ENCODE measurements at regions not wholly inside any gene's neighbourhood (a gene's known extent, or its start where the extent isn't known, plus 50 kb on each side); places are given as distances from the start of the nearest gene placed in this dataset.
"Not testable (repeated sequence)": the region's sequence is repeated elsewhere in the genome, so short reads cannot be mapped to it uniquely, and the experiment has no call there.

- DNase-seq = no peak
Measured at GRCh38 chr14:66300886-66301285, 185.3 kb upstream of the CCDC196 start.

- DNase-seq = no peak
Measured at GRCh38 chr14:66306101-66306500, 180.1 kb upstream of the CCDC196 start.

DNA sequence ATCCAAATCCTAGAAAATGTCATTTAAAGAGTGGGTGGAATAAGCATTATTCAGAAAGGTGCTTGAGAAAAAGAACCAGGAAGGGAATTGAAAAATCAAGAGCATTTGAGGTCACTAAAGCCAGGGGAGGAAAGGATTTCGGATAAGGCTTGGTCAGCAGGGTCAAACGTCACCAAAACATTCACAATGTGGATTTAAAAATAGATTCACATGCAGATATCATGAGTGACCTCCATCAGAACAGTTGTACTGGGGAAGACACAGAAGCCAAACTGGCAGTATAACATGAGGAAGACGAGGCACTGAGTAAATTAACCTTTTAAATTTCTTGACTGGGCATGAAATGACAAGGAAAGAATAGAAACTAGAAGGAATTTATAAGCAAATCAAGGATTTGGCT lies 175.1 kb upstream of the CCDC196 start:
- no peak for DNase-seq

DNA sequence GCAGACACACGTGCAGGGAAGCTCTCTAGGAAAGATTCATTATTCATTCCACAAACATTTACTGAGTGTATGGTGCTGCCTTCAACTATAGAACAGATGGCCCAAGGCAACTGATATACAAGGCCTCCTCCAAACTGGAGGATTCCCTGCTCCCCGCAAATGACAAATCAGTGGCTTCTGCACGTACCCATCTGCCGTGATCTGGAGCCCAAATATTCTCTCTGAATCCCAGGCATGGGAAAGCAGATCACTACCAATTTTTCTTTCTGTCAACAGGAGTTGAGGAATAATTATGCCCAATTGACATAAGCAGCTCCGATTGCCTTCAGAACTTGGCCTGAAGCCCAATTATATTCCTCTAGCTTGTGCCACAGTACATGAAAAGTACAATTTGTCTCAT lies 174.2 kb upstream of the CCDC196 start:
- no peak for DNase-seq

DNA sequence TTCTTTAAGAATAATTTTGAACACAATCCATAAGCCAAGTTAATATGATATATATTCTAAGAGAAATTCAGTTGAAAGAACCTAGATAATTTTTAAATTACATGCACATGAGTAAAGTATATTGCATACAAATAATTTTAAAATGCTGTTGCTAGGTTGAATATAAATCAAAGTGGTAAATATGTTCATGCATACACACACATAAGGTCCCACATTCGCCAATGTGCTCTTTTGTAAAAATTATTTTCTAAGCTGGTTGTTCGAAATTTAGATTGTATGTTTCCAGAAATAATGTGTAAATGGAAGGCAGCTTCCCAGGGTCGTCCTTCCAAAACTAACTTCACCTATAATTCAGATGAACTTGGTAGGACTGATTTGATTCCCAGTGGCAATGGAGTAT lies 173.7 kb upstream of the CCDC196 start:
- no peak for DNase-seq

- DNase-seq = no peak
Measured at GRCh38 chr14:66315098-66315497, 171.1 kb upstream of the CCDC196 start.

GRCh38 chr14:66315548-66315947 lies 170.6 kb upstream of the CCDC196 start:
- DNase-seq = no peak

DNA sequence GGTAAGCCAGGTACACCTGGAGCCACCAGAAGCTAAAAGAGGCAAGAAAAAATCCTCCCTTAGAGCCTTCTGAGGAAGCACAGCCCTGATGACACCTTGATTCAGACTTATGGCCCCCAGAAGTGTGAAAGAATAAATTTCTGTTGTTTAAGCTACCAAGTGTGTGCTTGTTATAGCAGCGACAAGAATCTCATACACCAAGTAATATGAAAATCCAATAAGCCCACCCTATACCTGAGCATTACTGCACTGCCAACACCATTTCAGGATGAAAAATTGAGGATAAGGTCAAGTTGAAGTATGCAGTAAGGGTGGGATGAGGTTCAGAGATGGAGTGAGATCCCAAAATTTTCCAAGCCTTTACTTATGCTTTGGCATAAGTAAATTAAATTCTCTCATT lies 163.6 kb upstream of the CCDC196 start:
- DNase-seq = no peak

DNA sequence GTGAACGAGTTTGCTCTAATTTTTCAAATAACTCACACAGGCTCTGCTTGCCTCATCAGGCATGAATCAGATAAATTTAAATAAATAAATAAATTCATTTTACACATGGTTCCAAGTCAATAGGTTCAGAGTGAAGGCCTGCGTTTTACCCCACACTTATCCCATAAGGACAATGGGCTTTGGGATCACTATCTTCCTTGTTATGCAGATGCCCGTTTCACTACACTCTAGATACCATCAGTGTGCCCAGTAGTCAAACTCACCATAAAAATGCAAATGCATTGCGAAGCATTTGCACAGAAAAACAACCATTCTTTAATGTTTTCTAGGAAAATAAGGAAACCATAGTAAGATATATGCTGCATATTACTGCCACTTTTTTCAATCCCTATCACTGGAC lies 155.9 kb upstream of the CCDC196 start:
- DNase-seq = no peak

DNA sequence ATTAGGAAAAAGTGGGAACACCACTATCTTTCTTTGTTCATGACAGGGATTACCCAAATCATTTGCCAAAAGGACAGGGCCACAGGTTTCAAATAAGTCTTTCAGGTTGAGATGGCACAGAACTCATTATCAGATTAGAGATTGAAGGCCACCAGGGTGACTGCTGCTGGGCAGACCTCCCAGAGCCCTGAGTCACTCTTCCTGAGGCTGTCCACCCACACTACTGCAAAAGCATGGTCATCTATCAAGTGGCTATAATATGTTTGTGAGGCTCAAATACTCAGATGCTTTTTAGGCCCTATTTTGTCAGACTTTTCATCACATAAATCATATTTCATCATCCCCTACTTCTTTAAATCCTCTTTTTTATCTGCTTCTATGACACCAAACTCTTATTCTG lies 155.3 kb upstream of the CCDC196 start:
- DNase-seq = no peak

DNA sequence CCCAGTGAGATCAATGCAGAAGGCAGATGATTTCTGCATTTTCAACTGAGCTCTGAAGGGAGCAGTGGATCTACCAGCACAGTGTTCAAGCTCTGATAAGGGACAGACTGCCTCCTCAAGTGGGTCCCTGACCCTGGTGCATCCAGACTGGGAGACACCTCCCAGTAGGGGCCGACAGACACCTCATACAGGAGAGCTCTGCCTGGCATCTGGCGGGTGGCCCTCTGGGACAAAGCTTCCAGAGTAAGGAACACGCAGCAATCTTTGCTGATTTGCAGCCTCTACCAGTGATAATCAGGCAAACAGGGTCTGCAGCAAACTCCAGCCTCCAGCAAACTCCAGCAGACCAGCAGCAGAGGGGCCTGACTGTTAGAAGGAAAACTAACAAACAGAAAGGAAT lies 152.9 kb upstream of the CCDC196 start:
- not testable (repeated sequence) for DNase-seq

DNA sequence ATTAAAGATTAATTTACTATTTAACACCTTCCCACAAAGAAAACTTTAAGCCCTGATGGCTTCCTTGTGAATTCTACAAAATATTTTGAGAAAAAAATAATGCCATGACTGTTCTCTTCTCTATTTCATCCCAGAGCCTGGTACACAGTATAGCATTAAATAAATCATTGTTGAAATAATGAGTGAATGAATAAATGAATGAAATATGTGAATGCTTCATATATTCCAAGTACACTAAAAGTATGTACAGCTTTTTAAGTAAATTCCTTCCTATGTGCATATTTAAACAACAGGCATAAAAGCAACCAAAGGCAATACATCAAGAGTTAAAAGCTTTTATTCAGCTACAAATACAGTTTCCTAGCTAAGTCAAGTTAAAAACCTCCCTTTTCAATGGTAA lies 144.9 kb upstream of the CCDC196 start:
- DNase-seq = no peak

GRCh38 chr14:66345986-66346385 lies 140.2 kb upstream of the CCDC196 start:
- DNase-seq = no peak

GRCh38 chr14:66351310-66351709 lies 134.9 kb upstream of the CCDC196 start:
- no peak for DNase-seq

DNA sequence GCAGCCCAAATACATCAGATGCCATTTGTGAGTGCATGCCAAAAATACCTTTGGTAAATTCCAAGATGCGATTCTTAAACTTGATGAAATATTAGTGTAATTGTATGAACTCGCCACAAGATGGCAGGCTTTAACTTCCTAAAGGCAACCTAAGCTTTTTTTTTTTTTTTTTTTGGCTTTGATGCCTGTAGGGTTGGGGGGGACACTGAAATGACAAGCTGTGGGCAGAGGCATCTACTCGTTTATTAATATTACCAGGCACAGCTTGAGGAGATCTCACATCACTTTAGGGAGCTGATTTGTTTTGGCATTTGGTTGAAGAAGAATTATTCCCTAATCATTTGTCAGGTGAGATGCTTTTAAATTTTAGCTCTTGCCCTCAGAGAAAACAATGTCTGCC lies 126.7 kb upstream of the CCDC196 start:
- DNase-seq = no peak

- DNase-seq = no peak
Measured at GRCh38 chr14:66360366-66360926, 125.7 kb upstream of the CCDC196 start.

GRCh38 chr14:66361013-66361412 lies 125.2 kb upstream of the CCDC196 start:
- no peak for DNase-seq

- DNase-seq = no peak
Measured at GRCh38 chr14:66365388-66365787, 120.8 kb upstream of the CCDC196 start.

DNA sequence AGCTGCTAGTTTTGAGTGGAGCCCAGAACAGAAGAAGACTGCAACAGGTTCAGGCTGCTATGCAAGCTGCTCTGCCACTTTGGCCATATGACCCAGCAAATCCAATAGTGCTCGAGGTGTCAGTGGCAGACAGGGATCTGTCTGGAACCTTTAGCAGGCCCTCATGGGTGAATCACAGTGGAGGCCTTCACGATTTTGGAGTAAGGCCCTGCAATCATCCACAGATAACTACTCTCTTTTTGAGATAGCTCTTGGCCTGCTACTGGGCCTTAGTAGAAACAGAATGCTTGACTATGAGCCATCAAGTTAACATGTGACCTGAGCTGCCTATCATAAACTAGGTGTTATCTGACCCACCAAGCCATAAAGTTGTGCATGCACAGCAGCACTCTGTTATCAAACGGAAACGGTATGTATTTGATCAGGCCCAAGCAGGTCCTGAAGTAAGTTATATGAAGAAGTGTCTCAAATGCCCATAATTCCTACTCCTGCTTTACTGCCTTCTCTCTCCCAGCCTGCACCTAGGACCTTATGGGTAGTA lies 116.9 kb upstream of the CCDC196 start:
- no peak for DNase-seq

DNA sequence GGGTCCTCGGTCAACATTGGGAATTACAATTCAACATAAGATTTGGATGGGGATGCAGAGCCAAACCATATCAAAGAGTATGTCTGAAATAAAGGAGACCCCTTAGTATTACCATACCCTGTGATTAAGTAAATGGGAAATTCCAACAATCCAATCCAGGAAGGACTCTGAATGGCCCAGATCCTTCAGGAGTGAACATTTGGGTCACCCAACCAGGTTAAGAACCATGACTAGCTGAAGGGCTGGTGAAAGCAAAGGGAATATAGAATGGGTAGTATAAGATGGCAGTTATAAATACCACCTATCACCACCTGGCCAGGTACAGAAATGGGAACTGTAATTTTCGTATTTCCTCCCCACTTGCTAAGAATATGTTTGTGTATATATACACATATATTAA lies 114.4 kb upstream of the CCDC196 start:
- no peak for DNase-seq

- no peak for DNase-seq
Measured at GRCh38 chr14:66375046-66375964, 110.9 kb upstream of the CCDC196 start.

DNA sequence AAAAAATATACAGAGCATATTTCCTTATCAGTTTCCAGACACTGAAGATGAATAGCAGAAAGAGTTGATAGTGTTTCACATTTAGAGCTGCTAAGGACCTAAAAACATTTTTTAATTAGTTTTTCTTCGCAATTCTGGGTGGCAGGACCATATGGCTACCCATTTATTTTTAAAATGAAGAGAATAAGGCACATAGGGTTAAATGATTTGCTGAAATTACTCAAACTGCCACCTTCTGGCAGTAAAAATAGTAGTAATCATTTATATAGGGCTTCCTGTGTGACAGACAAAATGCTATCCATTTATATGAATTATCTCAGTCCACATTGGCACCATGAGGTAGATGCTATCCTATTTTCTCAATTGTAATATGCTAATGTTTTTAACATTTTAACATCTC lies 108.6 kb upstream of the CCDC196 start:
- DNase-seq = no peak

- DNase-seq = no peak
Measured at GRCh38 chr14:66378712-66379505, 107.3 kb upstream of the CCDC196 start.

DNA sequence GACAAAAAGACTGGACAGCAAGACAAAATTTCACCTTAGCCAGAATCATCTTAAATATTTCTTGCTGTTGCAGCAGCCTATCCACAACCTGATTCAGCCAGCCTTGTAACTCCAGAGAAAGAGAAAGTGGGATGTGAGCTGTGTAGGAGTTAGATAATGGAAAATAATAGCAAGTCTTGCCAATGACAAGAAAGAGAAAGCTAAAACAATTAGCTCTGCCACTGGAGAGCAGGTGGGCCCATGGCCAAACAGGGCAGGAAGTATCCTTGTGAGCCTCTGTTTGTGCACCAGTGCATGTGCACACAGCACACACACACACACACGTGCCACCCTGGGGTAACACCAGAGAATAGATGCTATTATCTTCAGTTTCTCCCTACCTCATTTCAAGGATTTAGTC lies 106.0 kb upstream of the CCDC196 start:
- DNase-seq = no peak

Measured in activated naive CD4-positive, alpha-beta T cell treated with anti-CD3 and anti-CD28 coated beads, Interleukin-2, amount 50 U/mL, for 16 hours (primary cell).